ENCODE measurements at regions not wholly inside any gene's neighbourhood (a gene's known extent, or its start where the extent isn't known, plus 50 kb on each side); places are given as distances from the start of the nearest gene placed in this dataset.

- no peak for TF ChIP-seq CTCF (IDR thresholded peaks at IDR 0.05)
- no peak for TF ChIP-seq POLR2A (IDR thresholded peaks at IDR 0.05)
Measured at GRCh38 chr16:48972236-48972635, 309.4 kb downstream of the CBLN1 start.

Data from uterus (tissue), 2 donors.